Stimulated activated naive B cell treated with anti-CD40 and anti-IgM and Interleukin-4, amounts not matched to agents 10 μg/mL and 1 μg/mL and 100 μg/mL, for 72 hours (primary cell): ENCODE measurements at regions not wholly inside any gene's neighbourhood (a gene's known extent, or its start where the extent isn't known, plus 50 kb on each side); places are given as distances from the start of the nearest gene placed in this dataset.
"Not testable (repeated sequence)": the region's sequence is repeated elsewhere in the genome, so short reads cannot be mapped to it uniquely, and the experiment has no call there.

Source experiments
- ATAC-seq, 2 donors: fragments of 150-1000 bp; cut with Tn5 transposase; replicated peaks; 2 replicates each; pipeline ENCODE4 v1.10.0; 2021; ENCODE audit warnings: moderate library complexity in 1 of 2
- DNase-seq: peaks from one replicate; pipeline ENCODE4 v3.0.0; 2021
- H3K27ac Mint-ChIP-seq: one replicate; pipeline ENCODE4 v1.8.0; 2022; ENCODE audit warnings: mild to moderate bottlenecking, mixed read lengths
- H3K27me3 Mint-ChIP-seq, 2 donors: one replicate each; pipeline ENCODE4 v1.8.0; 2022; ENCODE audit warnings: mixed read lengths in 2 of 2
- H3K36me3 Mint-ChIP-seq, 2 donors: one replicate each; pipeline ENCODE4 v1.8.0; 2022; ENCODE audit warnings: mixed read lengths in 2 of 2, mild to moderate bottlenecking in 1 of 2
- H3K4me1 Mint-ChIP-seq, 2 donors: one replicate each; pipeline ENCODE4 v1.8.0; 2022; ENCODE audit warnings: mixed read lengths in 2 of 2, mild to moderate bottlenecking in 1 of 2
- H3K4me3 Mint-ChIP-seq, 2 donors: one replicate each; pipeline ENCODE4 v1.8.0; 2022; ENCODE audit warnings: mild to moderate bottlenecking in 2 of 2, mixed read lengths in 2 of 2, moderate library complexity in 1 of 2
- H3K9me3 Mint-ChIP-seq, 2 donors: one replicate each; pipeline ENCODE4 v1.8.0; 2022; ENCODE audit warnings: mixed read lengths in 2 of 2, mild to moderate bottlenecking in 1 of 2

DNA sequence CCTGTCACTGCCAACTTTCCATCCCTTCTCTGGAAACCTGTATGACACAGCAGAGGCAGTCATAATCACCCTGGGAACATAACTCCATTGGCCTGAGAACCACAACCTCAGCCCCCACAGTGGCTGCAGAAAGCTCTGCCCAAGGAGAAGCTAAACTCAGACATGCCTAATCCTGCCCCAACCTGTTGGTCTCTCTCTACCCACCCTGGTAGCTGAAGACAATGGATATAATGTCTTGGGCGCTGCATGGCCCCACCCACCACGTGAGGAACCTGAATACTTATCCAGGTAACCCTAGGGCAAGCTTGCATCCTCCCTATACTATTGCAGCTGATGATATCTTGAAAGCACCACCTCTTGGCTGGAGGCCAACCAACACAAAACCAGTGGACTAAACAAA lies 225.2 kb downstream of the TEX13C start:
- Mint-ChIP-seq H3K27me3 (no peaks in the 10 kb centered on the region), H3K27ac (no peak overlapping the region), H3K36me3 (no peaks in the 10 kb centered on the region), H3K9me3 (peaks cover 3 to 20% of the 10 kb centered on the region in 2 donors), H3K4me1 (no peaks in the 10 kb centered on the region), H3K4me3 (no peak overlapping the region)
- DNase-seq (no peak), ATAC-seq (no peak)

DNA sequence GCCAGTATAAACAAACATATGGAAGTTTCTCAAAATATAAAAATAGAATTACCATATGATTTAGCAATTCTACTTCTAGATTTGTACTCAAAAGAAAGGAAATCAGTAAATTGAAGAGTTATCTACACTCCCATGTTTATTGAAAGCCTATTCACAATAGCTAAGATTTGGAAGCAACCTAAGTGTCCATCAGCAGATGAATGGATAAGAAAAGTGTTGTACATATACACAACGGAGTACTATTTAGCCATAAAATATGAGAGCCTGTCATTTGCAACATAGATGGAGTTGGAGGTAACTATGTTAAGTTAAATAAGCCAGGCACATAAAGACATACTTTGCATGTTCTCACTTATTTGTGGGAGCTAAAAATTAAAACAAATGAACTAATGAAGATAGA lies 257.8 kb downstream of the TEX13C start:
- Mint-ChIP-seq H3K27ac (no peak overlapping the region), H3K36me3 (no peaks in the 10 kb centered on the region), H3K27me3 (no peaks in the 10 kb centered on the region), H3K4me1 (no peaks in the 10 kb centered on the region), H3K9me3 (peaks cover 0 to 16% of the 10 kb centered on the region in 2 donors), H3K4me3 (no peak overlapping the region)
- ATAC-seq, result no peak
- no peak for DNase-seq

DNA sequence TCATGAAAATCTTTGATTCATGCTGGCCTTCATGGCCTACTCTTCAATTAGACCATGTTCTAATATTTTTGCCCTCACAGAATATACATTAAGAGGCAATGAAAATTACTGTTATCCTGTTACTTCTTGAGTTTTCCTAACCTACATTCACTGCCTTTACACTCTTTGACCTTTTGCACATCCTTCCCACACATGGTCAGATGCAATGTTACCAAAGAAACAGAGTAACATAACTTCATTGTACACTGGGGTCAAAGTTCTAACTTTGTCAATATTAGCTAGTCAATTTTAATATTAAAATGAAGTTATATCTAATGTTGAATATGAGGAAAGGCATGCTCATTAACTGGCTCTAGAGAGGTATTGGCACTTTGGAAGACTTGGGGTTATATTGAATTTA lies 284.8 kb downstream of the TEX13C start:
- no peaks in the 10 kb centered on the region for H3K27me3 Mint-ChIP-seq
- no peaks in the 10 kb centered on the region for H3K4me1 Mint-ChIP-seq
- peaks cover 0 to 4% of the 10 kb centered on the region in 2 donors for H3K9me3 Mint-ChIP-seq
- H3K36me3 Mint-ChIP-seq, result no peaks in the 10 kb centered on the region
- H3K4me3 Mint-ChIP-seq, result no peak overlapping the region
- H3K27ac Mint-ChIP-seq, result no peak overlapping the region
- no peak for DNase-seq
- ATAC-seq, result no peak

DNA sequence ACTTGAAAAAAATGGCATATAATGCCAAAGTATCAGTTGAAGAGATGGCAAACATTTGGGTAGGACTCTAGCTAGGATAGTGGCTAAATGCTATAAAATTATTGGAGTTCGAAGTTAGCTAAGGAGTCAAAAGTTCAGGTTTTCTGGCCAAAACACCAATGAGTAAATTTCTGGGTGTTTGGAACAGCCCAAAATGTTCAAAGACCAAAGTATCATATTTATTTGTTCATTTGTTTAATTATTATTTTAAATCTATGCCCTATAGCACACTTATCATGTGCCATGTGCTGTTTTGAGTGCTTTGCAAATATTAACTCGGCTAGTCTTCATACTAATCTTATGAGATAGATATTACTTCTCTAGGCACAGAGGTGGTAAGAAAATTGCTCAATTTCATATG lies 285.5 kb downstream of the TEX13C start:
- DNase-seq (no peak), ATAC-seq (no peak)
- Mint-ChIP-seq H3K4me3 (no peak overlapping the region), H3K4me1 (no peaks in the 10 kb centered on the region), H3K27ac (no peak overlapping the region), H3K36me3 (no peaks in the 10 kb centered on the region), H3K9me3 (no peaks in the 10 kb centered on the region), H3K27me3 (no peaks in the 10 kb centered on the region)

DNA sequence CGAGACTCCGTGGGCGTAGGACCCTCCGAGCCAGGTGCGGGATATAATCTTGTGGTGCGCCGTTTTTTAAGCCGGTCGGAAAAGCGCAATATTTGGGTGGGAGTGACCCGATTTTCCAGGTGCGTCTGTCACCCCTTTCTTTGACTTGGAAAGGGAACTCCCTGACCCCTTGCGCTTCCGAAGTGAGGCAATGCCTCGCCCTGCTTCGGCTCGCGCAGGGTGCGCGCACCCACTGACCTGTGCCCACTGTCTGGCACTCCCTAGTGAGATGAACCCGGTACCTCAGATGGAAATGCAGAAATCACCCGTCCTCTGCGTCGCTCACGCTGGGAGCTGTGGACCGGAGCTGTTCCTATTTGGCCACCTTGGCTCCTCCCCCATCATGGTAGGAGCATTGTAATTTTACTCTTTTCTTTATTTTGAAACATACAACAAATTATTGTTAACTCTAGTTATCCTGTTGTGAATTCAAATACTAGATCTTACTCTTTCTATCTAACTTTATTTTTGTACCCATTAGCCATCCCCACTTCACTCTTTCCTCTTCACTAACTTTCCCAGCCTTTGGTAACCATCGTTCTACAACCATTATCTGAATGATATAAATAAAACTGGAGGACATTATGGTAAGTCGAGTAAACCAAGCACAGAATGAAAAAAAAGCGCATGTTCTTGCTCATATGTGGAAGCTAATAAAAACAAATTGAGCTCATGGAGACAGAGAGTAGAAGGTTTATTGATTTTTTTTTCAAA lies 295.1 kb downstream of the TEX13C start:
- H3K4me1 Mint-ChIP-seq, DNase-seq, H3K9me3 Mint-ChIP-seq, H3K27me3 Mint-ChIP-seq, H3K27ac Mint-ChIP-seq, ATAC-seq, H3K4me3 Mint-ChIP-seq, H3K36me3 Mint-ChIP-seq: not testable (repeated sequence)

DNA sequence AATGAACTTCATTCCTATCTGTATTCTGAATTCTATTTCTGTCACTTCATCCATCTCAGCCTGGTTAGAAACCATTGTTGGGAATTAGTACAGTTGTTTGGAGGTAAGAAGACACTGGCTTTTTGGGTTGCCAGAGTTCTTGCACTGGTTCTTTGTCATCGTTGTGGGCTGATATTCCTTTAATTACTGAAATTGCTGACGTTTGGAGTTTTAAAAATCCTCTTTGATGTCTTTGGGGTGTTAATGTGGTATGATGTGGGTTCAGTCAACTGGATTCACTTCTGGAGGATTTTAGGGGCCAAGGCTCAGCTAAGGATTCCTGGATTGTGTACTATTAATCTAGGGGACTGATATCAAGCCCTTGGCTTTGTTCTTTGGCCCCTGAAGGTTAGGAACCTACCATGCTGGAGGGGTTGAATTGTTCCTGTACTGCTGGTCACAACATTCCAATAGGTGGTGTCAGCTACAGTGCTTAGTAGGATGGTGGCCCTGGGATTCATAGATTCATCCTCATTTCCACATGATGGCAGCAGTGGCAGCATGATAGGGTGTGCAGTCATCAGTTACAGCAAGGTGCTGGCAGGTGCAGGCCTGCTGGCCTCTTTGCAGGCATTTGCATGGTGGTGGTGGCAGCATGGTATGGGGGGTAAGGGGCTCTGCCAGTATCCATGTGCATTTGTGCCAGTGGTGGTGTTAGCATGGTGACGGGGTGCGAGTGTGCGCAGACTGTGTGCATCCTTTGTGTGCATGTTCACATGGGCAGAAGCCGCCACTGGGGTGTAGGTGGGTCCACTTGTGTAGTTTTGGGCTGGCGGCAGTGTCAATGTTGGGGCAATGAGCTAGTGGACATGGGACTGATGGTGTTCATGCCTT lies 301.3 kb downstream of the TEX13C start:
- no peak for ATAC-seq
- Mint-ChIP-seq H3K36me3 (no peaks in the 10 kb centered on the region), H3K27ac (no peak overlapping the region), H3K4me3 (no peak overlapping the region), H3K9me3 (peaks cover 0 to 8% of the 10 kb centered on the region in 2 donors), H3K4me1 (no peaks in the 10 kb centered on the region), H3K27me3 (no peaks in the 10 kb centered on the region)
- DNase-seq, result no peak

DNA sequence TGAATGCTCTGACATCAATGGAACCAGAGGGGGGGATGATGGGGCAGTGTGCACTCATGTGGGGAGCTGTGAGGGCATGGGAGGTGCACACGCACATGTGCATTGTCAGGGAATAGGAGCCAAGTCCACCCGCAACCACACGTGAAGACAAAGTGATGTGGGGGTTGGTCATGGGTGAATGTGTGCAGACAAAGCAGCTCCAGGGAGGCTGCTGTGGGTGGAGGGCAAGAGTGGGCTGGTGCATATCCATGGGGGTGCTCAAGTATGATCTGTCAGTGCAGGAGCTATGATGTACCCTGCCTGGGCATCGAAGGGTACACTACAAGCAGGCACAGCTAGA lies 301.9 kb downstream of the TEX13C start:
- H3K9me3 Mint-ChIP-seq, result peaks cover 0 to 8% of the 10 kb centered on the region in 2 donors
- ATAC-seq (no peak), DNase-seq (no peak)
- no peaks in the 10 kb centered on the region for H3K36me3 Mint-ChIP-seq
- H3K27me3 Mint-ChIP-seq, result no peaks in the 10 kb centered on the region
- H3K4me1 Mint-ChIP-seq, result no peaks in the 10 kb centered on the region
- H3K4me3 Mint-ChIP-seq, result no peak overlapping the region
- no peak overlapping the region for H3K27ac Mint-ChIP-seq

DNA sequence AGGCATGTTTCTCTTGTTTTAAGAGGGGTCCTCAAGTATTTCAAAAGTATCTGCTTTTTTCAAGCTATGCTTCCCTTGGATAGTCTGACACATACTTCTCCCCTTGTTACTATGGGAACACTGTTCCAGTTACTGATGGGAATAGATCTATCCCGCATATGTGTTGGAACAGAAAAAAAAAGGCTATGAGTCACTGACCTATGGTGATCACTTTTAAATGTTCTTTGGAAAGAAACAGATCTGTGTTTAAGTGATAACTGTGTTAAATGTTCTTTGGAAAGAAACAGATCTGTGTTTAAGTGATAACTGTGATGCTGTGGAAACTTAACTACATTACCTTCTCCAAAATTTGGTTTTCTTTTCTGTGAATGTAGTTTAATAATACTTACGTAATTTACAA lies 303.2 kb downstream of the TEX13C start:
- no peak for DNase-seq
- no peak overlapping the region for H3K27ac Mint-ChIP-seq
- no peak overlapping the region for H3K4me3 Mint-ChIP-seq
- H3K9me3 Mint-ChIP-seq, result peaks cover 0 to 6% of the 10 kb centered on the region in 2 donors
- no peaks in the 10 kb centered on the region for H3K27me3 Mint-ChIP-seq
- H3K4me1 Mint-ChIP-seq, result no peaks in the 10 kb centered on the region
- no peak for ATAC-seq
- H3K36me3 Mint-ChIP-seq, result no peaks in the 10 kb centered on the region

DNA sequence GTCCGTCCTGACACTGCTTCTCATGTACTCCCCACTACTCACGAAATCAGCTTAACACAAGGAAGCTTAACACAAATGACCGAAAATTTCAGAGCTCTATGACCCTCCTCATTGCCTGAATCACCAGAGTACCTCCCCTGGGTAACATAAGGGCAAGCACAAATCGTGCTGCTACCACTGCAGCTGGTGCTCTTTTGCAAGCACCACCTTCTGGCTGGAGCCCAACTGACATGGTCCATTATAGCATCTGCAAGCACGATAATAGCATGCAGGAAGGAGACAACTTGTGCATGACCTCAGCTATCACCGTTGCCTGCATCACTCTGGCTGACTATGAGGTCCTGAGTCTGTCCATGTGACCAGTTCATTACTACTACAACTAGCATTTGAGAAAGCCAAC lies 308.0 kb downstream of the TEX13C start:
- Mint-ChIP-seq H3K27me3 (no peaks in the 10 kb centered on the region), H3K36me3 (no peaks in the 10 kb centered on the region), H3K9me3 (peaks cover 1 to 4% of the 10 kb centered on the region in 2 donors), H3K4me1 (no peaks in the 10 kb centered on the region), H3K4me3 (no peak overlapping the region), H3K27ac (no peak overlapping the region)
- no peak for DNase-seq
- ATAC-seq, result no peak

DNA sequence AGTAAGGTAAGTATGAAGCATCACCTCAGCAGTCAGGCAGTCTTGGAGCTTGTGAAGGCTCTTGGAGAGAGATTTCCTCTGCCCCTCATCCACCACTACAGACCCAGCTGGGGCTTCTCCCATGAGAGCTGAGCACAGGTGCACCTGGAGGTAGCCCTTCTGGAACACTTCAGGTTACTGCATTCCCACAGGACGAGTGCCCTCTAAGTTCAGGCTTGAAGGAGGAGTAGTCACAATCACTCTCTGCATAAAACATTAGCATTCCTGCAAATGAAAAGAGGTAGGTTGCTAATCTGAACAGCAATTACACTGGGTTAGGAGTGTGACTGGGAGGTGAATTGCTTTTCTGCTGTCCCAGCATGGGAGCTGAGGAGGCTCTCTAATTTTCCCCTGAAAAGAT lies 308.8 kb downstream of the TEX13C start:
- H3K4me3 Mint-ChIP-seq, result no peak overlapping the region
- ATAC-seq, result no peak
- H3K9me3 Mint-ChIP-seq, result peaks cover 1 to 4% of the 10 kb centered on the region in 2 donors
- no peaks in the 10 kb centered on the region for H3K27me3 Mint-ChIP-seq
- DNase-seq, result no peak
- H3K27ac Mint-ChIP-seq, result no peak overlapping the region
- H3K4me1 Mint-ChIP-seq, result no peaks in the 10 kb centered on the region
- H3K36me3 Mint-ChIP-seq, result no peaks in the 10 kb centered on the region

DNA sequence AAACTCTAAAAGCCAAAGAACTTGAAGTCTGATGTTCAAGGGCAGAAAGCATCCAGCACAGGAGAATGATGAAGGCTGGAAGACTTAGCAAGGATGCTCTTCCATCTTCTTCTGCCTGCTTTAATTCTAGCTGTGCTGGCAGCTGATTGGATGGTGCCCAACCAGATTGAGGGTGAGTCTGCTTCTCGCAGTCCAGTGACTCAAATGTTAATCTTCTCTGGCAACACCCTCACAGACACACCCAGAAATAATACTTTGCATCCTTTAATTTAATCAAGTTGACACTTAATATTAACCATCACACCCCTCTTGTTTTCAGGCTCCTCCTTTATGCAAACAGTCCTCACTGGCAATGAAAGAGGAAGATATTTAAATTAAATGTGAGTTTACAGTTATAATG lies 321.7 kb downstream of the TEX13C start:
- ATAC-seq, result no peak
- H3K27ac Mint-ChIP-seq, result no peak overlapping the region
- H3K9me3 Mint-ChIP-seq, result no peaks in the 10 kb centered on the region

DNA sequence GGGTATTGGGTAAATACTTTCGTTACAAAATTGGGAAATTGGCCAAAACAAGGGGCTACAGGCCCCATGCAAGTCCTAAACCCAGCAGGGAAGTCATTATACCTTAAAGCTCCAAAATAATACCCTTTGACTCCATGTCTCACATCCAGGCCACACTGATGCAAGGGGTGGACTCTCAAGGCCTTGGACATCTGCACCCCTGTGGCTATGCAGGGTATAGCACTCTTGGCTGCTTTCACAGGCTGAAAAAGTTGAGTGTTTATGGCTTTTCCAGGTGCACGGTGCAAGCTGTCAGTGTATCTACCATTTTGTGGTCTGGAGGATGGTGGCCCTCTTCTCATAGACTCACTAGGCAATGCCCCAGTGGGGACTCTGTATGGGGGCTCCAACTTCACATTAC lies 326.5 kb downstream of the TEX13C start:
- peak in 1 of 2 donors; percentile 46 for ATAC-seq

More for the DNA sequence above, 321.7 kb downstream of the TEX13C start:
- no peaks in the 10 kb centered on the region for H3K4me1 Mint-ChIP-seq
- DNase-seq, result no peak
- H3K4me3 Mint-ChIP-seq, result no peak overlapping the region
- H3K27me3 Mint-ChIP-seq, result no peaks in the 10 kb centered on the region
- H3K36me3 Mint-ChIP-seq, result no peaks in the 10 kb centered on the region

DNA sequence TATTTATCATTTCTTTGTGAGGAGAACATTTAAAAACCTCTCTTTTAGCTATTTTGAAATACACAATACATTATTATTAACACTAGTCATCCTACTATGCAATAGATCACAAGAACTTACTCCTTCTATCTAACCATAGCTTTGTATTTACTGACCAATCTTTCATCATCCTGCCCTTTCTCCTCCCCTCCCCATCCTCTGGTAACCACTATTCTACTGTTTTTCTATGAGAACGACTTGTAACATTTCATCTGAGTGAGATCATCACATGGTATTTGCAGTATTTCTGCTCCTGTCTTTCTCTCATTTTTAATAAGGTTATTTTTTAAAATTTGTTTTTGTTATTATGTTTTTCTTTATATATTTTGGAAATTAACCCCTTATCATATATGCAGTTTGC lies 331.8 kb downstream of the TEX13C start:
- no peaks in the 10 kb centered on the region for H3K4me1 Mint-ChIP-seq
- no peak overlapping the region for H3K27ac Mint-ChIP-seq
- H3K9me3 Mint-ChIP-seq, result peaks cover 0 to 7% of the 10 kb centered on the region in 2 donors
- no peaks in the 10 kb centered on the region for H3K27me3 Mint-ChIP-seq
- no peak overlapping the region for H3K4me3 Mint-ChIP-seq
- DNase-seq (no peak), ATAC-seq (no peak)
- H3K36me3 Mint-ChIP-seq, result no peaks in the 10 kb centered on the region

More for the DNA sequence above, 326.5 kb downstream of the TEX13C start:
- DNase-seq, result no peak
- no peaks in the 10 kb centered on the region for H3K27me3 Mint-ChIP-seq
- H3K27ac Mint-ChIP-seq, result no peak overlapping the region
- H3K4me1 Mint-ChIP-seq, result no peaks in the 10 kb centered on the region
- H3K9me3 Mint-ChIP-seq, result peaks cover 0 to 7% of the 10 kb centered on the region in 2 donors
- no peak overlapping the region for H3K4me3 Mint-ChIP-seq
- H3K36me3 Mint-ChIP-seq, result no peaks in the 10 kb centered on the region

DNA sequence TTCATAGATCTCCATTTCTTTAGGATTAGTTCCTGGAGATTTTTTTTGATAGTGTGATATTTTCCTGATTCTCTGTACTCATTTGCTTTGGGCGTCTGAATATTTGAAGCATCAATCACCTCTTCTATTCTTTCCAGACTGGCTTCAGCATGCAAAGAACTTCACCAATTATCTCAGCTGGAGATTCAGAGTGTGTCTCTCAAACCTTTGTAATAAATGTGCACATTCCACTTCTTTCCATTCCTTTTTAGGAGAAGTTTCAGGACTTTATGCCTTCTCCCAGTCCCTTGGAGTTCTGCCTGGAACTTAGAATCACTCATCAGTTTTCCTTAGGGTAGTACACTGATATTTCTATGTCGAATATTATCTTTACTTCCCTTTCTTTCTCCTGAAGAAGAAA lies 334.8 kb downstream of the TEX13C start:
- peaks cover 0 to 4% of the 10 kb centered on the region in 2 donors for H3K9me3 Mint-ChIP-seq
- no peak for DNase-seq
- H3K36me3 Mint-ChIP-seq, result no peaks in the 10 kb centered on the region
- no peaks in the 10 kb centered on the region for H3K27me3 Mint-ChIP-seq
- H3K27ac Mint-ChIP-seq, result no peak overlapping the region
- ATAC-seq, result no peak
- no peak overlapping the region for H3K4me3 Mint-ChIP-seq
- no peaks in the 10 kb centered on the region for H3K4me1 Mint-ChIP-seq

DNA sequence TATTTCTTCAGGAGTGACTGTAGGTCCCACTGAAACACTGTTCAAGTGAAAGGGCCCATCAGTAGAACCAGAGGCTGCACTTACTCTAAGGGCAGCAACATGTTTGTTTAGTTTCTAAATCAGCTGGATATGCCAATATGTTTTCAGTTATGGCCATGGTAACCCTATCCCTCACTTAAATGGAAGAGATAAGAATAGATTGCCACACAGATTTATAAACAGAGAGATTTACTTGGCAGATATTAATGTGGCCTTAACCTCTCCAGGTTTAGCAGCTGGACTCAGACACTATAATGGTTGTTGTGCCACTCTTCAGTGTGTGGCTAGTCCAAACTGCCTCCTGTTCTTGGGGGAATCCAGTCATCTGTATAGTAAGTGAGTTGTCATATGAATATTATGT lies 354.1 kb downstream of the TEX13C start:
- H3K9me3 Mint-ChIP-seq, result peaks cover 6 to 8% of the 10 kb centered on the region in 2 donors
- H3K4me1 Mint-ChIP-seq, result no peaks in the 10 kb centered on the region

More for the DNA sequence above, 354.1 kb downstream of the TEX13C start:
- H3K27ac Mint-ChIP-seq, result no peak overlapping the region
- H3K4me3 Mint-ChIP-seq, result no peak overlapping the region
- no peak for DNase-seq
- ATAC-seq, result no peak
- H3K36me3 Mint-ChIP-seq, result no peaks in the 10 kb centered on the region
- H3K27me3 Mint-ChIP-seq, result no peaks in the 10 kb centered on the region
